Stimulated activated naive B cell treated with anti-CD40 and anti-IgM and Interleukin-4, amounts not matched to agents 10 μg/mL and 1 μg/mL and 100 μg/mL, for 72 hours (primary cell): ENCODE measurements at regions not wholly inside any gene's neighbourhood (a gene's known extent, or its start where the extent isn't known, plus 50 kb on each side); places are given as distances from the start of the nearest gene placed in this dataset.
A peak's percentile ranks its signal among the peaks of the same experiment; 100 is the strongest.

Experiments used
- ATAC-seq, 2 donors: fragments of 150-1000 bp; cut with Tn5 transposase; replicated peaks; 2 replicates each; pipeline ENCODE4 v1.10.0; 2021; ENCODE audit warnings: moderate library complexity in 1 of 2
- DNase-seq: peaks from one replicate; pipeline ENCODE4 v3.0.0; 2021
- H3K27ac Mint-ChIP-seq: one replicate; pipeline ENCODE4 v1.8.0; 2022; ENCODE audit warnings: mild to moderate bottlenecking, mixed read lengths
- H3K27me3 Mint-ChIP-seq, 2 donors: one replicate each; pipeline ENCODE4 v1.8.0; 2022; ENCODE audit warnings: mixed read lengths in 2 of 2
- H3K36me3 Mint-ChIP-seq, 2 donors: one replicate each; pipeline ENCODE4 v1.8.0; 2022; ENCODE audit warnings: mixed read lengths in 2 of 2, mild to moderate bottlenecking in 1 of 2
- H3K4me1 Mint-ChIP-seq, 2 donors: one replicate each; pipeline ENCODE4 v1.8.0; 2022; ENCODE audit warnings: mixed read lengths in 2 of 2, mild to moderate bottlenecking in 1 of 2
- H3K4me3 Mint-ChIP-seq, 2 donors: one replicate each; pipeline ENCODE4 v1.8.0; 2022; ENCODE audit warnings: mild to moderate bottlenecking in 2 of 2, mixed read lengths in 2 of 2, moderate library complexity in 1 of 2
- H3K9me3 Mint-ChIP-seq, 2 donors: one replicate each; pipeline ENCODE4 v1.8.0; 2022; ENCODE audit warnings: mixed read lengths in 2 of 2, mild to moderate bottlenecking in 1 of 2

DNA sequence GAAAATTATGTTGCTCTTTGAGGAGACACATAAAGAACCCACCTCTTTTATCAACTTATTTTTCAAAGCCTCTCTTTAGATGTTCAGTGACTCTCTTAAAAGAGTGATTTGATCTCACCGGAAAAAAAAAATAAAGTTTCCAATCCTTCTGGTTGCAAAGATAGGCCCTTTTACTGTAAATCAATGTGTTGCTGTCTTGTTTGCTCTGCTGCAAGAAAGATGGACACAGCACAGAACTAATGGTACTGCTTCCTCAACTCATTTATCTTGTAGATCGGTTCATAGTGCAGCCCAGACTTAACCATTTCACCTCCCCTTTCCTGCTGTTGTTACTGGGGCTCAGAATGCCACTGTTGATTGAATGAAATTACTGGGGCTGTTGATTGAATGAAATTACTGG lies 388.9 kb upstream of the KLF12 start:
- no peak overlapping the region for H3K4me3 Mint-ChIP-seq
- H3K9me3 Mint-ChIP-seq = no peaks in the 10 kb centered on the region
- DNase-seq (no peak), ATAC-seq (no peak)
- H3K4me1 Mint-ChIP-seq = no peaks in the 10 kb centered on the region
- H3K36me3 Mint-ChIP-seq = no peaks in the 10 kb centered on the region
- no peak overlapping the region for H3K27ac Mint-ChIP-seq
- H3K27me3 Mint-ChIP-seq = peaks cover 13 to 16% of the 10 kb centered on the region in 2 donors

DNA sequence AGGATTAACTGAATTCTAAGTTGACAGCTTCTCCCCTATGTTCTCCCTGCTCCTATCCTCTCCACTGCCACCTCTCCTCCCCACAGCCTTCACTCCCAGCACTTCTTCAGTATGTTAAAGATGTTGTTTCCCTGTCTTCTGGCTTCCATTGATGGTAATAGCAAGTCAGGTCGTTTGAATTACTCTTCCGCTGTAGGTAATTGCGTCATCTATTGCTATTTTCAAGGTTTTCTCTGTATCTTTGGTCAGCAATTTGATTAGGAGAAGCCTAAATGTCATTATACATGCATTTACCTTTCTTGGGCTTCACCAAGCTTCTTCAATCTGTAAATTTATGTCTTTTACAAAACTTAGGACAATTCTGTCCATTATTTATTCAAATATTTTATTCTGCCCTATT lies 377.3 kb upstream of the KLF12 start:
- no peak for ATAC-seq
- no peaks in the 10 kb centered on the region for H3K36me3 Mint-ChIP-seq
- no peak for DNase-seq
- H3K4me3 Mint-ChIP-seq = no peak overlapping the region
- peaks cover 0 to 12% of the 10 kb centered on the region in 2 donors for H3K27me3 Mint-ChIP-seq
- H3K27ac Mint-ChIP-seq = no peak overlapping the region
- H3K4me1 Mint-ChIP-seq = no peaks in the 10 kb centered on the region
- H3K9me3 Mint-ChIP-seq = peaks cover 4 to 5% of the 10 kb centered on the region in 2 donors

DNA sequence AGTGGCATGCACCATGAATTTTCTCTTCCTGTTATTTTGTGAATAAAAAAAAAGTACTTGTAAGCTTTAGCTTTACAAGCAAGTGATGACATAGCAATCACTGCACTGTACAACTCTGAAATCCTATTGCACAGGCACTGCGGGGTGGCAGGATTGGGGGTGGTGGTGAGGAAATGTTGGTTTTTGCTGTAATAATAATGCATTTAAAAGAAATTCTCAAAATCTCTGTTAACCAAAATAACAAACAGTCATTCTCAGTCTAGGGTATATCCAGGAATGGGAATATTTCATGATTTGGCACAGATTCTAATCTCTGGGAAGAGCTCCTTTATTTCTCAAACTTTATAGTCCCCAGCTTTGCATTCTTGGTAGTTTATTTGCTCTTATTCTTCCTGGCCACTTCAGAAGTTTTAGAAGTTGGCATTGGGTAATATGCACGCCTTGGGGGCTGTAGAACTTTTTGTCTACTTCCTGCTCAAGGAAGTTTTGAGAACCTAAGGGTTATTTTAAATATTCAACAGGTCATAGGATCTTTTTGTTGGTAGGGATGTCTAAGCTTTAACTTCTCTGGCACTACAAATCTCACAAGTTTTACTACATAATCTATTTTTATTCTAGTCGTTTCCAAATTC lies 353.0 kb upstream of the KLF12 start:
- DNase-seq (no peak), ATAC-seq (no peak)
- Mint-ChIP-seq H3K9me3 (peaks cover 0 to 2% of the 10 kb centered on the region in 2 donors), H3K27ac (no peak overlapping the region), H3K36me3 (no peaks in the 10 kb centered on the region), H3K4me1 (peaks cover 0 to 1% of the 10 kb centered on the region in 2 donors), H3K4me3 (no peak overlapping the region), H3K27me3 (peaks cover 5 to 6% of the 10 kb centered on the region in 2 donors)

DNA sequence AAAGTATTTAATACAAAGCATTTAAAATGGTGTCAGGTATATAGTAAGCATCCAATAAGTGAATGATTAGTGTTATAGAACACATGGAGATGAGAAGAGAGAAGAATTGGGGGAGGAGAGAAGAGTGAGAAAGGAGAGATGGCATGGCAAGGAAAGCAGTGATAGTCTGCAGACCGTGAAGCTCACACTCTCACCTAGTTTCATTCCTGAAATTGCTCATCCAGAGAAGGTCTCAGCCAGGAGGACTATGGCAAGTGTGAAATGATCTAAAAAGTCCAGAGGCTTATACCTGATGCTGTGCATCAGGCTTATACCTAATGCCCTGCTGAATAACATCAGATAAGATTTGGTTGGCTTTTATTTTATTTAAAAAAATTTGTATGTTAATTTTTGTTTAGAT lies 351.6 kb upstream of the KLF12 start:
- Mint-ChIP-seq H3K9me3 (peaks cover 0 to 2% of the 10 kb centered on the region in 2 donors), H3K27me3 (peaks cover 5 to 6% of the 10 kb centered on the region in 2 donors), H3K4me1 (peaks cover 0 to 1% of the 10 kb centered on the region in 2 donors), H3K4me3 (no peak overlapping the region), H3K27ac (no peak overlapping the region), H3K36me3 (no peaks in the 10 kb centered on the region)
- DNase-seq = no peak
- ATAC-seq = peak in 1 of 2 donors; percentile 34

DNA sequence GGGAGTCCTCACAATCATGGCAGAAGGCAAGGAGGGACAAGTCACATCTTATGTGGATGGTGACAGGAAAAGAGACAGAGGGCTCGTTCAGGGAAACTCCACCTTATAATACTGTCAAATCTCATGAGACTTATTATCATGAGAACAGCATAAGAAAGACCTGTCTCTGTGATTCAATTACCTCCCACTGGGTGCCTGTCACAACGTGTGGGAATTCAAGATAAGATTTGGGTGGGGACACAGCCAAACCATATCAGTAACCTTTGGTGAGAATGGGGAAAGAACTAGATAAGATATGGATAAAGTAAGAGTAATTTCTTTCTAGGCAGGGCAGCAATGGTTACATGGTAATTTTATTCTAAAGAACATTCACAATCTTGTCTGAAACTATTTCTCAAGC lies 344.9 kb upstream of the KLF12 start:
- H3K9me3 Mint-ChIP-seq = no peaks in the 10 kb centered on the region
- DNase-seq = no peak
- H3K4me3 Mint-ChIP-seq = no peak overlapping the region
- H3K36me3 Mint-ChIP-seq = no peaks in the 10 kb centered on the region
- H3K27me3 Mint-ChIP-seq = peaks cover 0 to 3% of the 10 kb centered on the region in 2 donors
- no peaks in the 10 kb centered on the region for H3K4me1 Mint-ChIP-seq
- no peak for ATAC-seq
- no peak overlapping the region for H3K27ac Mint-ChIP-seq

DNA sequence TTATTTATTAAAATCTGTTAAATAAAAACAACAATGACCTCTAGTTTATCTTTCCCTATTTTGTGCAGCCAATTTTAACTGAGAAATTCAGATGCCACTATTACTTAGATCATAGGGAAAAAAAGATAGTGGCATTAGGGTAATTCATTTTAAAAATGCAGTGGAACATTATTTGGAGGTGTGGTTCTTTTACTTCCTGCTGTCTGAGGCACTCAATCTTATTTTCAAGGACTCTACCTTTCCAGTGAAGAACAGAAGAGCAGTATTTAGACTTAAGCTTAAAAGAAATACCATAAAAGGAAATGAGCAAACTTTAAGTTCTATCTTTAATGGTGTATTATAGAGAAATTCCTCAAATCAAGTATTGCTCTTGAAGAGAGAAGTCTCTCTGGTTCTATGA lies 342.6 kb upstream of the KLF12 start:
- H3K36me3 Mint-ChIP-seq = no peaks in the 10 kb centered on the region
- ATAC-seq = no peak
- H3K4me1 Mint-ChIP-seq = no peaks in the 10 kb centered on the region
- H3K9me3 Mint-ChIP-seq = no peaks in the 10 kb centered on the region
- no peak overlapping the region for H3K4me3 Mint-ChIP-seq
- H3K27ac Mint-ChIP-seq = no peak overlapping the region
- DNase-seq = no peak
- peaks cover 0 to 3% of the 10 kb centered on the region in 2 donors for H3K27me3 Mint-ChIP-seq

DNA sequence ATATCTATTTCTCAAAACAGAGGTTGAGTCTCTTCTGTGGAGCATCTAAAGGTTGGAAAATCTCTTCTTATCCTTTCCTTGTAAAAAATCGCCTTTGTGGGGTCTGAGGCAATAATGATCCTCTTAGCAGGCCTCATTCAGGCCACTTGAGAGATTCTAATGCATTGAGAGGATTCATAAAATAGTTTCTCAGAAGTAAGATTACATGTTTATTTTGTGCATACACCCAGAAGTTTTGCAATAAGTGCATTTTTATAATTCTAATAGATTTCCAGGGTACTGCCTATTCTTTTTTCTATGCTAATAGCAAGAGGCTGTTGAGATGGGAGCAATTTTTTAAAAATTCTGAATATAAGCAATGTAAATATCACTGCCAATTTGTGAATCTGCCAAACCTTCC lies 342.2 kb upstream of the KLF12 start:
- H3K27me3 Mint-ChIP-seq = peaks cover 1 to 7% of the 10 kb centered on the region in 2 donors
- ATAC-seq (no peak), DNase-seq (no peak)
- H3K4me3 Mint-ChIP-seq = no peak overlapping the region
- H3K27ac Mint-ChIP-seq = no peak overlapping the region
- H3K4me1 Mint-ChIP-seq = no peaks in the 10 kb centered on the region
- H3K36me3 Mint-ChIP-seq = no peaks in the 10 kb centered on the region
- H3K9me3 Mint-ChIP-seq = no peaks in the 10 kb centered on the region

DNA sequence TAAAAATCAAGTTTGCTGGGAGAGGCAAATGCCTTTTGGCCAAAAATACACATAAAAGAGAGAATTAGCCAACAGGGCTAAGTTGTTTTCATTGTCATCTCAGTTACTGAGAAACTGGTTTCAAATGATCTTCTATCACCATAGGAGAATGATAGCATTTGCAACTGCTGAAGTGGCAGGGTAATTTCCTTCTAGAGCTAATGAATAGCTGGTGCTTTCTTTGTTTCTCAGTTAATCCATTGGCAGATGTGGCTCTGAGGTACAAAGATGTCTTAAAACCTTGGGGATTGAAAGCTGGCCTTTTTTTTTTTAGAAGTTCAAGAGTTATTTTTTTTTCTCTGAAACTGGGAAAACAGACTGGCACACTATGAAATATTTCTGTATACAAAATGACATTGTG lies 332.7 kb upstream of the KLF12 start:
- DNase-seq (no peak), ATAC-seq (no peak)
- Mint-ChIP-seq H3K9me3 (no peaks in the 10 kb centered on the region), H3K4me3 (no peak overlapping the region), H3K27me3 (peaks cover 21 to 27% of the 10 kb centered on the region in 2 donors), H3K27ac (no peak overlapping the region), H3K36me3 (no peaks in the 10 kb centered on the region), H3K4me1 (no peaks in the 10 kb centered on the region)

DNA sequence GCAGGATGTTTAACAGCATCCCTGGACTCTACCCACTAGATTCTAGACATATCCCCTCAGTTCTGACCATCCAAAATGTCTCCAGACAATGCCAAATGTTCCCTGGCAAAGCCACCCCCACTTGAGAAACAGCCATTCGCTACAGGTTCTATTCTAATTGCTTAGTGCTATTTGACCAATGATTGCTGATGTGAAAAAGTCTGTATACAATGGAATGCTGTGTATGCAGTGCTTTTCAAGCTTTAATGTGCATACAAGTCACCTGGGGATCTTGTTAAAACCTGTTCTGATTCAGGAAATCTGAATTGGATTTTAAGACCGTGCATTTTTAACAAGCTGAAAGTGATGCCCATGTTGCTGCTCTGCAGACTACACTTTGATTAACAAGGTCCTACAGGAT lies 331.8 kb upstream of the KLF12 start:
- Mint-ChIP-seq H3K9me3 (no peaks in the 10 kb centered on the region), H3K4me1 (no peaks in the 10 kb centered on the region), H3K27ac (no peak overlapping the region), H3K27me3 (peaks cover 14 to 23% of the 10 kb centered on the region in 2 donors), H3K4me3 (no peak overlapping the region), H3K36me3 (no peaks in the 10 kb centered on the region)
- ATAC-seq = no peak
- DNase-seq = no peak

DNA sequence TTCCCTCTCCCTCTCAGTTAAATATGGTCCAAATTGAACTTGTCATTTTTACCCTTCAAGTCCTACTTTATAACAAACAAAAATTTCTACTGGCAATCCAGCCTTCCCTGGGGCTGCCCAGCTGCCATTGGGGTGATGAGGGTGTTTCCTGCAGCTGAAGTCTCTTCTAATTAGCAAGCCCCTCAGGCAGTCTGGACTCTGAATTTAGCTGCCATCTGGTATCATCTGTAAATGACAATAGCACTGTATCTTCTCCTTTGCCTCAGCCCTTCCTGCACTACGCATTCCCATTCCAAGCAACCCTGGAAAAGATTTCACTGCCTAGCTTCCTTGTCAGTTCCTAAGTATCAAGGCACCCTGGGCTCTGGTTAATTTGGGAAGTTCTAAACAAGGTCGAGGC lies 331.1 kb upstream of the KLF12 start:
- Mint-ChIP-seq H3K4me3 (no peak overlapping the region), H3K36me3 (no peaks in the 10 kb centered on the region), H3K9me3 (no peaks in the 10 kb centered on the region), H3K27ac (no peak overlapping the region), H3K27me3 (peaks cover 10 to 17% of the 10 kb centered on the region in 2 donors), H3K4me1 (no peaks in the 10 kb centered on the region)
- ATAC-seq = no peak
- DNase-seq = no peak

DNA sequence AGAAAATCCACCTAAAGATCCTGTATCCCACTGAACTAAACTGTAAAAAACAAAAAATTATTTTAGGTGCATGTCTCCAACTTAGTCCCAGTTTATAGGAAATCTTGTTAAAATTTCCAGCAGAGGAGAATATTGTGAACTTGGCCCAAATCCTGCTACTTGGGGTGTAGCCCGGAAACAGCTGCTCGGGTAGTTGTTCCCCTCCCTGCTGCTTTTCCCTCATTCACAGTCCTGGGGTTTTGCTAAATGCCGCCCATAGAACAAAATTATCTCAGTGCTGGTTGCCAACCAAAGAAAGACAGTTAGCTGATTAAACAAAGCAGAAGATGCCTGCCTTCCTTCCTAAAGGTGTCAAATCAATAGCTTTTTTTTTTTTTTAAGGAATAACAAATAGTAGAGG lies 330.5 kb upstream of the KLF12 start:
- no peak for ATAC-seq
- no peak for DNase-seq
- Mint-ChIP-seq H3K9me3 (no peaks in the 10 kb centered on the region), H3K4me3 (no peak overlapping the region), H3K27me3 (peaks cover 10 to 15% of the 10 kb centered on the region in 2 donors), H3K4me1 (no peaks in the 10 kb centered on the region), H3K27ac (no peak overlapping the region), H3K36me3 (no peaks in the 10 kb centered on the region)

DNA sequence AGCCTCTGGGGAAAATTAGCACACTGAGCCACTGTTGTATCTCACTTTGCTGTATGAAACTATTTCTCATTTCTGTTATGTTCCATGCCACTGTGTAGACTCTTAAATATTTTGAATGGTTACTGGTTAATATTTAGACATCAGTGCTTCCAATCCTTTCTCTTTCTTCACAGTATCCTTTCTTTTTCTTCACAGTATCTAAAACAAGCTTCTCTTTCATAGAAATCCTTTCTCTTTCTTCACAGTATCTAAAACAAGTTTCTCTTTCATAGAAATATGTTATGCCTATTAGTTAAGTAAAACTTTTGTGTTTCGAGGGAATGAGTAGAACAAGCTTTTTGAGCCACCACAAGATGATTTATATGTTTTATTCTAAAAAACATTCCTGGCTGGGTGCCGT lies 326.8 kb upstream of the KLF12 start:
- DNase-seq (no peak), ATAC-seq (no peak)
- Mint-ChIP-seq H3K27me3 (peaks cover 0 to 4% of the 10 kb centered on the region in 2 donors), H3K9me3 (no peaks in the 10 kb centered on the region), H3K4me3 (no peak overlapping the region), H3K27ac (no peak overlapping the region), H3K36me3 (no peaks in the 10 kb centered on the region), H3K4me1 (no peaks in the 10 kb centered on the region)

DNA sequence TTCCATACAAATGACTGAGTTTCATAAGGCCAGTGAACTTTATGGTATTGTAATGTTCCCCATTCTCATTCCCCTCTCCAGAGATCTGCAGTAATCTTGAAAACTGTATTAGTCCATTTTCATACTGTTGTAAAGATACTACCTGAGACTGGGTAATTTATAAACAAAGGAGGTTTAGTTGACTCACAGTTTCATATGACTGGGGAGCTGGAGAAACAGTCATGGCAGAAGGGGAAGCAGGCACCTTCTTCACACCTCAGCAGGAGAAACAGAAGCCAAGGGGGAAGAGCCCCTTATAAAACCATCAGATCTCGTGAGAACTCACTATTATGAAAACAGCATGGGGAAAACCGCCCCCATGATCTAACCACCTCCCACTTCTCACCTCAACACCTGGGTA lies 318.7 kb upstream of the KLF12 start:
- H3K4me3 Mint-ChIP-seq = no peak overlapping the region

DNA sequence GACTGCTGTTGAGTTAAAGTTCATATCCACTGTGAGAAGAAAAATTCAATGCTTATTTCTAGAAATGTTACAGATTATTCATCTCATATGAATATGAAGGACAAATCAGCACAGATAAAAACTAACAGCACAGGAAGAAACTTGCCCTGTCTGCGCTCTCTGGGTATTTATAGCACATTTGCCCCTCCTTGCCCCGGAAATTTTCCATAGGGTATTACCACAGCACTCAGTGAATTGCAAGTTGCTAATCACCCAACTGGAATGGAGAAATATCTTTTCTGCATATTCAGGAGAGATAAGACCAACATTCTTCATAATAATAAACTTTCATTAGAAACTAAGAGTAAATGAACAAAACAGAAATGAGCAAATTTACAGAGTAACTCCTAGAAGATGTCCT lies 318.0 kb upstream of the KLF12 start:
- peaks cover 0 to 3% of the 10 kb centered on the region in 2 donors for H3K4me1 Mint-ChIP-seq

More for the DNA sequence above, 318.7 kb upstream of the KLF12 start:
- peaks cover 0 to 3% of the 10 kb centered on the region in 2 donors for H3K4me1 Mint-ChIP-seq
- peaks cover 16 to 24% of the 10 kb centered on the region in 2 donors for H3K27me3 Mint-ChIP-seq
- peaks cover 0 to 7% of the 10 kb centered on the region in 2 donors for H3K9me3 Mint-ChIP-seq
- H3K36me3 Mint-ChIP-seq = no peaks in the 10 kb centered on the region
- ATAC-seq (peak; percentile 55 to 80), DNase-seq (no peak)
- H3K27ac Mint-ChIP-seq = no peak overlapping the region

DNA sequence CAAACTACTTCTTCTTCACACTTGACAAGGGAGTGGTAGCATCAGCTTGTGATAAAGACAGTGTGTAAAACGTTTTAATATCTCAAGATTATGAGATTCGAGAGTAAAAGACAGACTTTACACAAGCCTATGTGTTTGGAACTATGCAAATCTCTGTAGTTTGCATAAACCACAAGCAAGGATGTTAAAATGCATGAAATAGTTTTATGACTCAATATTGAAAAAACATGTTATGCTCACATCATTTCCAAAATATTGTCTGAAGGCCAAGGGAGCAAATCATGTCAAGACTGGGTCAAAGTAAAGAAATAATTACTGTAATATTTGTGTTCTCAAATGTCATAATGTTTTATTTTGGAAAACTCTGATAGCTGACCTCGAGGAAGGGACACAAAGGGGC lies 316.8 kb upstream of the KLF12 start:
- Mint-ChIP-seq H3K9me3 (peaks cover 0 to 7% of the 10 kb centered on the region in 2 donors), H3K27me3 (peaks cover 16 to 28% of the 10 kb centered on the region in 2 donors), H3K4me1 (peaks cover 0 to 3% of the 10 kb centered on the region in 2 donors), H3K4me3 (no peak overlapping the region), H3K36me3 (no peaks in the 10 kb centered on the region), H3K27ac (no peak overlapping the region)
- ATAC-seq = no peak
- no peak for DNase-seq

More for the DNA sequence above, 318.0 kb upstream of the KLF12 start:
- no peak for ATAC-seq
- no peak overlapping the region for H3K4me3 Mint-ChIP-seq
- H3K27me3 Mint-ChIP-seq = peaks cover 16 to 28% of the 10 kb centered on the region in 2 donors
- DNase-seq = no peak
- H3K9me3 Mint-ChIP-seq = peaks cover 0 to 7% of the 10 kb centered on the region in 2 donors
- H3K27ac Mint-ChIP-seq = no peak overlapping the region
- H3K36me3 Mint-ChIP-seq = no peaks in the 10 kb centered on the region

DNA sequence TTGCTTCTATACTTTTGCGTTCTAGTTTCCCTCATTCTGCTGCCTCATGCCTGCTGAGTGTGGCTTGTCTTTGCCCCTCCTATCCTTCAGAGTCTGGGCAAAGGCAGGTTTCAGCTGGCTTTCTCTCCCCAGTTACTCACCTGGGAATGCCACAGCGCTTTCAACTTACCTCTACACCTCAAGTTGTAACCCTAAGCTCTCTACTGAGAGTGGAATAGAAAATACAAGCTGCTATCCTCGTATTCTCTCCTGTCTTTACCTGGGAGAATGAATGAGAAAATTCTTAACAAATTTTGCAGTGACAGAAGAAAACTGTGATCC lies 316.3 kb upstream of the KLF12 start:
- ATAC-seq (no peak), DNase-seq (no peak)
- Mint-ChIP-seq H3K27ac (no peak overlapping the region), H3K27me3 (peaks cover 16 to 28% of the 10 kb centered on the region in 2 donors), H3K4me3 (no peak overlapping the region), H3K4me1 (peaks cover 0 to 3% of the 10 kb centered on the region in 2 donors), H3K36me3 (no peaks in the 10 kb centered on the region), H3K9me3 (peaks cover 0 to 7% of the 10 kb centered on the region in 2 donors)
